ENCODE measurements at regions not wholly inside any gene's neighbourhood (a gene's known extent, or its start where the extent isn't known, plus 50 kb on each side); places are given as distances from the start of the nearest gene placed in this dataset.
A peak's percentile ranks its signal among the peaks of the same experiment; 100 is the strongest.

DNA sequence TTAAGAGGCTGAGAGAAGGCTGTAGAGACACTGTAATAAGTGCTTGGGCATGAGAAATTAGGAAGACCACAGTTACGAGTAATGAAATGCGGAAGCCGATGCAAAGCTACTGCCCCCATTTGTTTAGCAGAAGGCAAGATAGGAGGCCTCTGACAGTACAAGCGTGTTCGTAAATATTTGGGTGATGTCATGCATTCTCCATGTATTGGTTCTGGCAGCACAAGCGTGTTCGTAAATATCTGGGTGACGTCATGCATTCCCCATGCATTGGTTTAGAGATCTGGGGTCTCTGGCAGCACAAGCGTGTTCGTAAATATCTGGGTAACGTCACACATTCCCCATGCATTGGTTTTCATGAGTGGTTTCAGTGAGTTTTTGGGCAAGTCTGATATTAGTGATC is 661.5 kb upstream of the FRG1 start:
- ChIA-PET CTCF (no interaction called here), POLR2A (ENCODE audit: unreplicated experiment) (no interaction called here)
- Histone ChIP-seq H2AFZ (replicated peaks; ENCODE audit: low read length, poor library complexity) (peak overlapping the region; percentile 26), H2BK15ac (ENCODE audit: low read depth, low read length) (no peak overlapping the region), H2AK5ac (ENCODE audit: low read depth, low read length) (no peak overlapping the region), H4K91ac (ENCODE audit: insufficient read depth, low read depth, low read length) (peak overlapping the region; percentile 37; the same call in 1 of the 2 replicates), H2BK5ac (ENCODE audit: low read depth, low read length, poor library complexity, severe bottlenecking) (peak overlapping the region; percentile 82), H3K79me1 (ENCODE audit: low read depth in 1 of 2, low read length in 2 of 2) (no peaks in the 10 kb centered on the region), H2BK20ac (ENCODE audit: low read depth, low read length) (no peak overlapping the region), H3K9me1 (ENCODE audit: insufficient read depth, low read length) (peaks cover 3% of the 10 kb centered on the region; the same call in 1 of the 2 replicates), H3K9me3 (ENCODE audit: control insufficient read depth, insufficient read depth, low read length) (no peaks in the 10 kb centered on the region), H3K4me3 (ENCODE audit: insufficient read depth, low read depth, low read length) (no peak overlapping the region), H2AK9ac (replicated peaks; ENCODE audit: low read depth, low read length, poor library complexity) (no peak overlapping the region), H3K4me2 (ENCODE audit: low read depth, low read length) (0 out of 2 replicates have a peak overlapping the region, but pooled peaks have one; percentile 10), H2BK120ac (ENCODE audit: low read depth, low read length) (peak overlapping the region; percentile 82; the same call in 1 of the 2 replicates), H3K23ac (ENCODE audit: low read depth, low read length) (peak overlapping the region; percentile 65; the same call in 1 of the 2 replicates), H4K8ac (ENCODE audit: low read depth in 2 of 2, low read length in 2 of 2) (no peak overlapping the region), H3K56ac (ENCODE audit: extremely low read depth, insufficient read depth, low read length) (no peak overlapping the region), H4K5ac (ENCODE audit: low read depth, low read length) (no peak overlapping the region), H3K27ac (ENCODE audit: insufficient read depth, low read length) (peak overlapping the region; percentile 63; the same call in 1 of the 2 replicates), H3K27me3 (ENCODE audit: control insufficient read depth, insufficient read depth, low read length) (no peaks in the 10 kb centered on the region), H4K20me1 (ENCODE audit: insufficient read depth, low read length) (no peaks in the 10 kb centered on the region), H3K4me1 (ENCODE audit: control insufficient read depth, insufficient read depth, low read length) (peaks cover 8% of the 10 kb centered on the region), H3K36me3 (ENCODE audit: control insufficient read depth, insufficient read depth, low read length) (no peaks in the 10 kb centered on the region), H3K4ac (ENCODE audit: low read depth, low read length) (peak overlapping the region; percentile 72; the same call in 1 of the 2 replicates), H3K14ac (replicated peaks; ENCODE audit: low read depth, low read length) (no peak overlapping the region), H3K9ac (ENCODE audit: low read depth, low read length) (no peak overlapping the region), H3K18ac (ENCODE audit: low read depth, low read length) (no peak overlapping the region)
- in situ Hi-C loops (cut with MboI; ENCODE audit: low sequenced_read_pairs): no loop called here
- 39% methylated on average over 4 of the region's 11 CpGs; no CpG with 5 or more reads in 1 of the 2 experiments for WGBS, 2 experiments (ENCODE audit: extremely low coverage in 2 of 2, insufficient read length in 1 of 2)
- ATAC-seq (ENCODE audit: low read depth): peak; percentile 92
- DNase-seq: peak; percentile 99
- dilution Hi-C loops (cut with HindIII; ENCODE audit: low sequenced_read_pairs, unreplicated experiment): no loop called here
- BruUV-seq (replicated peaks): no TSS peak
- intact Hi-C loops (cut with micrococcal nuclease): loop anchor here (1.0 kb wide), 1 partner anchor 9 kb away; no protein-coding TSS in a partner anchor
- TF ChIP-seq MXI1 (IDR thresholded peaks at IDR 0.05; ENCODE audit: borderline replicate concordance, low read depth, low read length) (no peak), SMC3 (IDR thresholded peaks at IDR 0.05; ENCODE audit: low read depth, low read length) (no peak), BHLHE40 (IDR thresholded peaks at IDR 0.05; ENCODE audit: low read depth, low read length) (peak; percentile 74), RAD21 (IDR thresholded peaks at IDR 0.05; ENCODE audit: low read length) (no peak), FOS (IDR thresholded peaks at IDR 0.05; ENCODE audit: low read depth, low read length) (peak; percentile 58), CEBPB (IDR thresholded peaks at IDR 0.05; ENCODE audit: low read depth, low read length) (peak; percentile 22; the same call in 1 of the 2 replicates), CHD1 (IDR thresholded peaks at IDR 0.05; ENCODE audit: low read depth, low read length) (no peak)
- TF ChIP-seq, protein P1, sequence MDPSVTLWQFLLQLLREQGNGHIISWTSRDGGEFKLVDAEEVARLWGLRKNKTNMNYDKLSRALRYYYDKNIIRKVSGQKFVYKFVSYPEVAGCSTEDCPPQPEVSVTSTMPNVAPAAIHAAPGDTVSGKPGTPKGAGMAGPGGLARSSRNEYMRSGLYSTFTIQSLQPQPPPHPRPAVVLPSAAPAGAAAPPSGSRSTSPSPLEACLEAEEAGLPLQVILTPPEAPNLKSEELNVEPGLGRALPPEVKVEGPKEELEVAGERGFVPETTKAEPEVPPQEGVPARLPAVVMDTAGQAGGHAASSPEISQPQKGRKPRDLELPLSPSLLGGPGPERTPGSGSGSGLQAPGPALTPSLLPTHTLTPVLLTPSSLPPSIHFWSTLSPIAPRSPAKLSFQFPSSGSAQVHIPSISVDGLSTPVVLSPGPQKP (IDR thresholded peaks at IDR 0.05; ENCODE audit: borderline replicate concordance, low read depth, low read length): no peak
- TF ChIP-seq, protein P2, sequence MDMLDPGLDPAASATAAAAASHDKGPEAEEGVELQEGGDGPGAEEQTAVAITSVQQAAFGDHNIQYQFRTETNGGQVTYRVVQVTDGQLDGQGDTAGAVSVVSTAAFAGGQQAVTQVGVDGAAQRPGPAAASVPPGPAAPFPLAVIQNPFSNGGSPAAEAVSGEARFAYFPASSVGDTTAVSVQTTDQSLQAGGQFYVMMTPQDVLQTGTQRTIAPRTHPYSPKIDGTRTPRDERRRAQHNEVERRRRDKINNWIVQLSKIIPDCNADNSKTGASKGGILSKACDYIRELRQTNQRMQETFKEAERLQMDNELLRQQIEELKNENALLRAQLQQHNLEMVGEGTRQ (IDR thresholded peaks at IDR 0.05; ENCODE audit: low read depth, low read length): no peak

Data from IMR-90 (cell line).